PC-9 (cell line): ENCODE measurements at regions not wholly inside any gene's neighbourhood (a gene's known extent, or its start where the extent isn't known, plus 50 kb on each side); places are given as distances from the start of the nearest gene placed in this dataset.

Experiments used
- EZH2 ChIP-seq: fragments of 200-600 bp; sonication (generic); IDR thresholded peaks from 2 replicates; pipeline ENCODE4 v1.8.0; 2017; ENCODE audit warnings: antibody characterized with exemption, low read depth
- TF ChIP-seq, protein P1 (sequence below): fragments of 200-600 bp; sonication (generic); conservative IDR thresholded peaks from 2 replicates; pipeline ENCODE4 v1.6.1; 2017; ENCODE audit warnings: mixed run types, antibody characterized with exemption, mild to moderate bottlenecking, moderate library complexity

DNA sequence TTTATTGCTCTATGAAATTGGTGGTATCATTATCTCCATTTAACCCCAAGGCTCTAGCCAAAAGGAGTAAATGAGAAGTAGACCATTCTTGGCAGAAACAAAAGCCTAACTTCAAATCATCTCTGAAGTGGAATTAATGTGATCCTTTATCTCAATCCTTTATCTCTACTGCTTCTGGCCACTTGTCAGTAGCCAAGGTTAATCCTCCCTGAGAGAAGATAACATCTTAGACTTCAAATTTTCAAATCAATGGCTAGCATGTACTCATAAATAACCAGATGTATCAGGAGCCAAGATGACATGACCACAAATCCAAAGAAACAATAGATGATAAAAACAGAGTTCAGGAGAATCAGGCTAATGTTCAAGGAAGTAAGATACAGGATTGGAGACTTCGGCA is 123.1 kb upstream of the RASSF8 start:
- TF ChIP-seq, protein P1, sequence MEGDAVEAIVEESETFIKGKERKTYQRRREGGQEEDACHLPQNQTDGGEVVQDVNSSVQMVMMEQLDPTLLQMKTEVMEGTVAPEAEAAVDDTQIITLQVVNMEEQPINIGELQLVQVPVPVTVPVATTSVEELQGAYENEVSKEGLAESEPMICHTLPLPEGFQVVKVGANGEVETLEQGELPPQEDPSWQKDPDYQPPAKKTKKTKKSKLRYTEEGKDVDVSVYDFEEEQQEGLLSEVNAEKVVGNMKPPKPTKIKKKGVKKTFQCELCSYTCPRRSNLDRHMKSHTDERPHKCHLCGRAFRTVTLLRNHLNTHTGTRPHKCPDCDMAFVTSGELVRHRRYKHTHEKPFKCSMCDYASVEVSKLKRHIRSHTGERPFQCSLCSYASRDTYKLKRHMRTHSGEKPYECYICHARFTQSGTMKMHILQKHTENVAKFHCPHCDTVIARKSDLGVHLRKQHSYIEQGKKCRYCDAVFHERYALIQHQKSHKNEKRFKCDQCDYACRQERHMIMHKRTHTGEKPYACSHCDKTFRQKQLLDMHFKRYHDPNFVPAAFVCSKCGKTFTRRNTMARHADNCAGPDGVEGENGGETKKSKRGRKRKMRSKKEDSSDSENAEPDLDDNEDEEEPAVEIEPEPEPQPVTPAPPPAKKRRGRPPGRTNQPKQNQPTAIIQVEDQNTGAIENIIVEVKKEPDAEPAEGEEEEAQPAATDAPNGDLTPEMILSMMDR, result no peak
- TF ChIP-seq EZH2, result no peak
